ENCODE measurements at regions not wholly inside any gene's neighbourhood (a gene's known extent, or its start where the extent isn't known, plus 50 kb on each side); places are given as distances from the start of the nearest gene placed in this dataset.

GRCh38 chr1:224486801-224487583 is 52.4 kb upstream of the WDR26 start:
- DNase-seq, result no peak

DNA sequence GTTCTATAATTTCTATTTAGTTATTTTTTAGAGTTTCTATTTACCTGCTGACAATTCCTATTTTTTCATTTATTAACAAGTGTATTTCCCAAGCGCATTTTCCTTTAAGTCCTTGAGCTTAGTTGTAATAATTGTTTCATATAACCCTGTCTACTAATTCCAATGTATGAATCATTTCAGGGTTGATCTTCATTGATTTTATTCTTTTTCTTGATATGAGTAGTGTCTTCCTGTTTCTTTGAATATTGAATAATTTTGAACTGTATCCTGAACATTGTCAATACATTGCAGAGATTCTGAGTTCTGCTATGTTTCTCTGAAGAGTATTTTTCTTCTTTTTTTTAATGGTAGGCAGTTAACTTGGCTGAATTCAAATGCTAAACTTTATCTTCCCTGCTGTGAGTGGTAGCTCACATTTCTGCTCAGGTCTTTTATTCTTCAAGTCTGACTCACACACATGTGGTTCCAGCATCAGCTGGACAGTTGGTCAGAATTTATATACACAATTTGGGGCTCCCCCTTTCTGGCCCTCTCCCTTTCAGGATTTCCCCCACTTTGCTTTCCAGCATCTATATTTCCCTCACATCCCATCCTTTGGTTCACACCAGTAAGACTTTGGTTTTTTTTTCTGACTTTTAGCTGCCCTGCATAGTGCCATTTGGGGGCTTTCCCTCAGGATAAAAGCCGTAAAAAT is 54.4 kb upstream of the WDR26 start:
- no peak for DNase-seq

DNA sequence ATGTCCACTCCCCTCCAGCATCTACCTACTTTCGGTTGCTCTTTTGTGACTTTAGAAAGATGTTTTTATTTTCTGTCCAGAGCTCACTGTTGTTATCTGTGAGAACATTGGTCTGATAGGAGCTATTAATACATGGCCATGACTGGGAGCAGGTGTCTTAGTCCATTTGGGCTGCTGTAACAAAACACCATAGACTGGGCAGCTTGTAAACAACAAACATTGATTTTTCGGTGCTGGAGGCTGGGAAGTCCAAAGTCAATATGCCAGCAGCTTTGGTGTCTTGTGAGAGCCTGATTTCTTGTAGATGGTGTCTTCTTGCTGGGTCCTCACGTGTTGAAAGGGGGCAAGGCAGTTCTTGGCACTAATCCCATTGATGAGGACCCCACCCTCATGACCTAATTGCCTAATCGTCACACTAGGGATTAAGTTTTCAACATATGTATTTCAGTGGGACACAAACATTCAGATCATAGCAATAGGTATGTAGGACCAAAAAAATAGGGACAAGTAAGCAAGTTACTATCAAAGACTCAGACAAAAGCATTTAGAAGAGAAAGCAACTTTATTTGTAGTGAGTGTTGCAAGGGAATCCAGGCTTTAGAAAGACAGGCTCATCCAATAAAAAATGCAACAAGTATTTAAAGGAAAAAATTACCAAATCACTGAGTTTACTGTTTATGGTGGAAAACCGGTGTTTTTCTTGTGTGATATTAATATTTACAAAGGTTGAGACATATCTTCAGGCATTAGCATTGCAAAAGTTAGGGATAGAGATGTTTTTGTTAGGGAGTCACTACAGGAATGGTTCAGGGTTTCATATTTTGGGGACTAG is 55.2 kb upstream of the WDR26 start:
- DNase-seq, result no peak

- no peak for DNase-seq
Observed at GRCh38 chr1:224490549-224491537, 56.2 kb upstream of the WDR26 start.

GRCh38 chr1:224492015-224492414 is 57.4 kb upstream of the WDR26 start:
- DNase-seq, result no peak

- DNase-seq, result no peak
Observed at GRCh38 chr1:224492632-224493031, 58.0 kb upstream of the WDR26 start.

- peak; percentile 18 for DNase-seq
Observed at GRCh38 chr1:224493269-224493668, 58.7 kb upstream of the WDR26 start.

GRCh38 chr1:224494343-224494742 is 59.7 kb upstream of the WDR26 start:
- no peak for DNase-seq

- DNase-seq, result no peak
Observed at GRCh38 chr1:224495866-224496265, 61.3 kb upstream of the WDR26 start.

DNA sequence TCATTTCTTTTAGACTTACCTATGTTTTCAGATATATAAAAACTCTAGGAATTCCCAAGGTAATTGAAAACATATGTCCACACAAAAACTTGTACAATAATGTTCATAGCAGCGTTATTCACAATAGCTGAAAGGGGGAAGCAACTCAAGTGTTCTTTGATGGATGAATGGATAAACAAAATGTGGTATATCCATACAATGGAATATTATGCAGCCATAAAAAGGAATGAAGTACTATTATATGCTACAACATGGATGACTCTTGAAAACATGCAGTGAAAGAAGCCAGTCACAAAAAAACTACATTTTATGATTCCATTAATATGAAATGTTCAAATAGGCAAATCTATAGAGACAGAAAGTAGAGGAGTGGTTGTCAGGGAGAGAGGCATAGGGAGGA is 62.2 kb upstream of the WDR26 start:
- DNase-seq, result no peak

GRCh38 chr1:224497714-224498573 is 63.3 kb upstream of the WDR26 start:
- no peak for DNase-seq

GRCh38 chr1:224498574-224499170 is 64.1 kb upstream of the WDR26 start:
- DNase-seq, result no peak

GRCh38 chr1:224499204-224499603 is 64.6 kb upstream of the WDR26 start:
- DNase-seq, result no peak

GRCh38 chr1:224500796-224501195 is 66.2 kb upstream of the WDR26 start:
- DNase-seq, result no peak

GRCh38 chr1:224501836-224502235 is 67.2 kb upstream of the WDR26 start:
- no peak for DNase-seq

GRCh38 chr1:224502459-224503160 is 68.0 kb upstream of the WDR26 start:
- peak; percentile 63 for DNase-seq

GRCh38 chr1:224503161-224504118 is 68.8 kb upstream of the WDR26 start:
- DNase-seq, result peak; percentile 74

DNA sequence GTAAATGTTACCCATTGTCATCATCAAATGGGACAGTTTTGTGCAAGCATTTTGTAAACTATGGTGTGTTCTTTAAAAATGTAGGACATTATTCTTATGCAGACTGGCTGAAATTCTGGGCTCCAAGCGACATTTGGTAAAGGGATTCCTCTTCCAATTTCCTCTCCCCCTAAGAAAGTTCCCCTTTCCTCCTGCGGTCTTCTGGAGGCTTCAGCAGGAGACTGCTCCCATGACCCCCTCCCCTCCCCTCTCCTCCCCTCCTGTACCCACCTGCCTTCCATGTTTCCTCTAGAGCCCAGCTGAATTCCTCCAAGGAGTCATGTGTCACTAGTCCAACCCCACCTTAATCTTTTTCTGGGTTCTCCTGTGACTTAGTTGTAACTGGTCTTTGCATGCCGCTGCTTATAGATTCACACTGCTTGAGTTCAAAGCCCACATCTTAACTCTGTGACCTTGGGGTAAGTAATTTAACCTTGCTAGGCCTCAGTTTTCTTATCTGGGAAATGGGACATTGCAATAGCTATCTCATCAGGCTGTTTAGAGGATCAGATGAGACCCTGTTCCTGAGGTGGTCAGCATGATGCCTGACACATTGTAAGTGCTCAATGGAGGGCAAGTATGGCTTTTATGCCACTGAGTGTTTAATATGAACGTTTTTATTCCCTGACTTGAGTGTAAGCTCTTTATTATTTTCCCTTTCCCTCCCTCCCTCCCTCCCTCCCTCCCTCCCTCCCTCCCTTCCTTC is 69.9 kb upstream of the WDR26 start:
- no peak for DNase-seq
